ENCODE measurements at regions not wholly inside any gene's neighbourhood (a gene's known extent, or its start where the extent isn't known, plus 50 kb on each side); places are given as distances from the start of the nearest gene placed in this dataset.

DNA sequence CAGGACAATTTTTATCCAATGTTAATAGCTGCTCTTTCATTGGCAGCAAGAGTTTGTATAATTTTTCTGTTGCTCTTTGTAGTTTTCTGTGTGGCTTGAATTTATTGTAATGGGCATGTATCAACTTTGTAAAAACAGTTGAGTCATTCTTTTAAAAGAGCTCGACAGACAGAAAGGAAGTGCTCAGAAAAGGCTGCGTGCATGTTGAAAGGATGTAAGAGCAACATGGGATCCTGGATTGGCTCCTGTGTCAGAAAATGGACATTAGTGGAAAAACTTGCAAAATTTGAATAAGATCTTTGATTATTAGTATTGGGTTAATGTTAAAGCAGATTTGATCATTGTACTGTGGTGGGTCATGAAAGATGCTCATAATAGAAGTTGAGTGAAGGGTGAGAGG lies 93.3 kb upstream of the CDC42EP3 start:
- no peaks in the 10 kb centered on the region for H3K27me3 ChIP-seq
- H3K9me3 ChIP-seq = no peaks in the 10 kb centered on the region
- no peak for TF ChIP-seq POLR2A (IDR thresholded peaks at IDR 0.05)
- TF ChIP-seq, protein P1, sequence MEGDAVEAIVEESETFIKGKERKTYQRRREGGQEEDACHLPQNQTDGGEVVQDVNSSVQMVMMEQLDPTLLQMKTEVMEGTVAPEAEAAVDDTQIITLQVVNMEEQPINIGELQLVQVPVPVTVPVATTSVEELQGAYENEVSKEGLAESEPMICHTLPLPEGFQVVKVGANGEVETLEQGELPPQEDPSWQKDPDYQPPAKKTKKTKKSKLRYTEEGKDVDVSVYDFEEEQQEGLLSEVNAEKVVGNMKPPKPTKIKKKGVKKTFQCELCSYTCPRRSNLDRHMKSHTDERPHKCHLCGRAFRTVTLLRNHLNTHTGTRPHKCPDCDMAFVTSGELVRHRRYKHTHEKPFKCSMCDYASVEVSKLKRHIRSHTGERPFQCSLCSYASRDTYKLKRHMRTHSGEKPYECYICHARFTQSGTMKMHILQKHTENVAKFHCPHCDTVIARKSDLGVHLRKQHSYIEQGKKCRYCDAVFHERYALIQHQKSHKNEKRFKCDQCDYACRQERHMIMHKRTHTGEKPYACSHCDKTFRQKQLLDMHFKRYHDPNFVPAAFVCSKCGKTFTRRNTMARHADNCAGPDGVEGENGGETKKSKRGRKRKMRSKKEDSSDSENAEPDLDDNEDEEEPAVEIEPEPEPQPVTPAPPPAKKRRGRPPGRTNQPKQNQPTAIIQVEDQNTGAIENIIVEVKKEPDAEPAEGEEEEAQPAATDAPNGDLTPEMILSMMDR (IDR thresholded peaks at IDR 0.05) = no peak
- no peak for TF ChIP-seq EP300 (IDR thresholded peaks at IDR 0.05)
- H3K4me1 ChIP-seq (ENCODE audit: insufficient read depth) = peaks cover 16% of the 10 kb centered on the region
- DNase-seq = no peak
- no peak overlapping the region for H3K27ac ChIP-seq
- H3K4me3 ChIP-seq = no peak overlapping the region
- H3K36me3 ChIP-seq = no peaks in the 10 kb centered on the region
- 10 to 57% (median 14%) methylated on average over 2 of the region's 2 CpGs for WGBS, 3 donors
- intact Hi-C loops (cut with DNase I) = no loop called here

DNA sequence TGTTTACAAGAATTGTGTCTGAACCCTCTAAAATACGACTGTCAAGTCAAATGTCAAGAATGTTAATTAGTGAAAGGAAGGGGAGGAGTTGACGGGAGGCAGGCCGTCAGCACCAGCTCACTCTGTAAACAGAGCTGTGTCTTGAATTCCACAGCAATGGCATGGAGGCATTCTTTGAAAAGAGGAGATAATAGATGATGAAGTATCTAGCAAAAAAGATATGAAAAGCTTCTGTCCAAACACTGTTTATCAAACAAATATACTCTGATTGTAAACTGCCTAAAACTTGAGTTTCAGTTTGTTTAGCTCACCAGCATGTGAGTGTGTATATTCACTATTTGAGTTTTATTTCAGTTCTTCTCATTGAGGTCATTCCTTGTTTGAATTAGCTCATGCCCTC lies 94.7 kb upstream of the CDC42EP3 start:
- no peaks in the 10 kb centered on the region for H3K27me3 ChIP-seq
- no peak for TF ChIP-seq POLR2A (IDR thresholded peaks at IDR 0.05)
- TF ChIP-seq, protein P1 (IDR thresholded peaks at IDR 0.05) = no peak
- no peak for TF ChIP-seq EP300 (IDR thresholded peaks at IDR 0.05)
- H3K27ac ChIP-seq = no peak overlapping the region
- no peak for DNase-seq
- H3K36me3 ChIP-seq = no peaks in the 10 kb centered on the region
- no peak overlapping the region for H3K4me3 ChIP-seq
- H3K4me1 ChIP-seq (ENCODE audit: insufficient read depth) = peaks cover 16% of the 10 kb centered on the region
- 3 to 19% (median 10%) methylated on average over 3 of the region's 3 CpGs for WGBS, 3 donors
- no peaks in the 10 kb centered on the region for H3K9me3 ChIP-seq
- intact Hi-C loops (cut with DNase I) = no loop called here

DNA sequence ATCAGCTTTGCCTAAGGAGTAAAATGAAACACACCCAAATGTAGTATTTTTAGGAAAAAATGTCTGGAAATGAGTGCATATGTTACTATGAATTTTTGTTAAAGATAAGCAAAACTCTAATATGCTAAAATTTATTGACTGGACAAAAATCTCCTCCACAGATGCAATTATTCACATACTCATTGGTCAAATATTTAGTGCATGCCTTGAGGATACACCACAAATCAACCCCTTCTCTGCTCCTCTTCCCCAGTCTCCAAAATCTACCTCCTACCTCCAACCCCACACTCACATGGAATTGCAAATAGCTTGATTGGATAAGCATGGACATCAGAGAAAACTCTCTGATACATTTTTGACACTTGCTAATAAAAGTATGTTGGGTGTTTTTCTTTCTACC lies 95.6 kb upstream of the CDC42EP3 start:
- H3K4me3 ChIP-seq = no peak overlapping the region
- H3K27me3 ChIP-seq = no peaks in the 10 kb centered on the region
- H3K36me3 ChIP-seq = no peaks in the 10 kb centered on the region
- intact Hi-C loops (cut with DNase I) = no loop called here
- H3K4me1 ChIP-seq (ENCODE audit: insufficient read depth) = peaks cover 16% of the 10 kb centered on the region
- TF ChIP-seq EP300 (IDR thresholded peaks at IDR 0.05) (no peak), POLR2A (IDR thresholded peaks at IDR 0.05) (no peak)
- TF ChIP-seq, protein P1 (IDR thresholded peaks at IDR 0.05) = no peak
- DNase-seq = no peak
- no peak overlapping the region for H3K27ac ChIP-seq
- no peaks in the 10 kb centered on the region for H3K9me3 ChIP-seq

DNA sequence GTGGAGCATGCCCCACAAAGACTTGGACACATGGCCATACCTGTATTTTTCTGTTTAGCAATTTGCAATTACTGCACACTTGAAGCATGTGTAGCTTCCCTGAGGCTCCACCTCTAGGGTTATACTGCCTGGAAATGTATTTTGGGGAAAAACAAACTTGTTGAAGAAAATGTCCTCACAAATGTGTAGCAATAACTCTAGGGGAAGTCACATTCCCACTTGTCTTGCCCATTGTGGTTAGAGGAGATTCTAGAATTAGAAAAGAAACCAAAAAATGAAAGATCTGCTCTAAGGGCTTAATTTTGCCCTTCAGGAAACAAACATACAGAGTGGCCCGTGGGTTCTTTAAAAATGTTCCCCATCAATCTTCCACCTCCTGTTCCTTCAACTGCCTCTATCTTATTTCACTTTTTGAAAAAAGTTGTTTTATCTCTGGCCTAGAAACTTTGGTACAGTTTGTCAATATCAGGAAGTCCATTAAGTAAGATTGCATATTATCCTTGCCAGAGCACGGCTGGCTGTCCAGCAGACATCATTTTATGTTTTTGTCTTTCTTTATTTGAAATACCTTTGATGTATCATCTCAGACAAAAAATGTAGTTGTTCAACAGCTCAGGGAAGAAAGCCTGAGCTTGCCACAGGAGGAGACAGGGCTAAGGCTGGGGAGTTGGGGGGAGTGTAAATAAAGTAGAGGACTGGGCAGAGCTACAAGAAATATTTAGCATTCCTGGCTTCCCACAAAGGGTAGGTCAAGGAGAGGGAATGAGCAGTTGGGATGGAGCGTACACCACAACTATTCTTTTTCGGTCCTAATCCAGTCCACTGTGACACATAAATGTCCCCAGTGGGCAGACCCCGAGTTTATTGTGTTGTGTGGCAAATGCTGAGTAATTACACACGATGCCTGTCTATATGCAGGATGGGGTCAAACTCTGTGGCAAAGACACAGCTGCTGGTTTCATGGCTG lies 96.8 kb upstream of the CDC42EP3 start:
- H3K4me3 ChIP-seq = no peak overlapping the region
- 4 to 8% (median 6%) methylated on average over 6 of the region's 6 CpGs for WGBS, 3 donors
- peak in 2 of 5 donors; percentile 33 to 60 for DNase-seq
- peaks cover 14% of the 10 kb centered on the region for H3K4me1 ChIP-seq (ENCODE audit: insufficient read depth)
- no peaks in the 10 kb centered on the region for H3K27me3 ChIP-seq
- no peaks in the 10 kb centered on the region for H3K9me3 ChIP-seq
- no peak for TF ChIP-seq EP300 (IDR thresholded peaks at IDR 0.05)
- TF ChIP-seq, protein P1 (IDR thresholded peaks at IDR 0.05) = no peak
- no peak for TF ChIP-seq POLR2A (IDR thresholded peaks at IDR 0.05)
- no peaks in the 10 kb centered on the region for H3K36me3 ChIP-seq
- intact Hi-C loops (cut with DNase I) = no loop called here
- peak overlapping the region in 1 of 2 donors; percentile 8 for H3K27ac ChIP-seq

Data from ovary (tissue), 7 donors.